HCT116 (cell line): ENCODE measurements at regions not wholly inside any gene's neighbourhood (a gene's known extent, or its start where the extent isn't known, plus 50 kb on each side); places are given as distances from the start of the nearest gene placed in this dataset.

Experiments used
- ATAC-seq: fragments of 200-7000 bp; cut with Tn5 transposase; 2 replicates; pipeline ENCODE4 v1.9.1; 2020; ENCODE audit warnings: mild to moderate bottlenecking, moderate library complexity
- BruUV-seq: library from RNA; stranded (reverse); fragments of 400-500 nt; replicated peaks from 2 replicates; lab custom pipeline; 2021; lab: Mats Ljungman, UMichigan
- CTCF ChIA-PET: fragments of 300-600 bp; sonication (Branson Sonifier 250); formaldehyde crosslinking; loops from one replicate; lab custom pipeline; 2021; ENCODE audit warnings: antibody characterized with exemption; lab: Charles Lee
- POLR2A ChIA-PET: fragments of 300-600, 350-600 bp; sonication (Branson Sonifier 250); formaldehyde crosslinking; loops from one replicate; lab custom pipeline; 2021; ENCODE audit warnings: antibody characterized with exemption; lab: Charles Lee
- RAD21 ChIA-PET, 2 experiments: fragments of 300-600 bp; sonication (Branson Sonifier 250); formaldehyde crosslinking; loops; one replicate each; lab custom pipeline; 2023; ENCODE audit warnings: low total read pairs in 2 of 2; ENCODE audit not compliant: uncharacterized antibody in 2 of 2, unreplicated experiment in 2 of 2, low non-redundant PET in 1 of 2; lab: Charles Lee
- DNase-seq: peaks from one replicate; pipeline ENCODE4 v3.0.0-alpha.2; 2010; ENCODE audit warnings: low read depth, low spot score
- H2AFZ ChIP-seq: fragments of 200-600 bp; shearing (Covaris generic), sonication (generic); 2 replicates; pipeline ENCODE4 v1.6.1; 2017; ENCODE audit warnings: low read depth, mixed run types, mixed read lengths, antibody characterized with exemption, low read length; ENCODE audit not compliant: poor library complexity, severe bottlenecking
- H3K27ac ChIP-seq: 2 replicates; pipeline ENCODE4 v1.5.1; 2012; ENCODE audit warnings: low read depth, low read length
- H3K27me3 ChIP-seq: fragments of 200-600 bp; sonication (generic); 2 replicates; pipeline ENCODE4 v1.6.1; 2016; ENCODE audit warnings: mixed run types, low read length, mixed read lengths; ENCODE audit not compliant: insufficient read depth
- H3K36me3 ChIP-seq, 2 experiments: fragments of 200-500 bp in 1 of 2; fragments of 200-600 bp in 1 of 2; sonication (Bioruptor generic) in 1 of 2; sonication (generic) in 1 of 2; 2 replicates each; pipeline versions ENCODE4 v1.5.1 to v1.6.1; 2014 to 2016; ENCODE audit warnings: low read length in 2 of 2, inconsistent platforms in 1 of 2, mixed read lengths in 1 of 2, mixed run types in 1 of 2; ENCODE audit not compliant: insufficient read depth in 2 of 2, control insufficient read depth in 1 of 2
- H3K4me1 ChIP-seq, 2 experiments: fragments of 200-600 bp in 1 of 2; sonication (generic) in 1 of 2; 2 replicates each; pipeline versions ENCODE4 v1.5.1 to v1.6.1; 2012 to 2017; ENCODE audit warnings: low read length in 2 of 2, inconsistent platforms in 1 of 2, mild to moderate bottlenecking in 1 of 2, mixed read lengths in 1 of 2, mixed run types in 1 of 2, moderate library complexity in 1 of 2; ENCODE audit not compliant: insufficient read depth in 2 of 2, control insufficient read depth in 1 of 2
- H3K4me2 ChIP-seq: fragments of 200-600 bp; sonication (generic); 2 replicates; pipeline ENCODE4 v1.6.1; 2017; ENCODE audit warnings: mixed run types, low read length, mixed read lengths
- H3K4me3 ChIP-seq, 2 experiments: fragments of 200-600 bp in 1 of 2; sonication (generic) in 1 of 2; replicated peaks in 1 of 2; 2 replicates each; pipeline ENCODE4 v1.5.1; 2011 to 2016; ENCODE audit warnings: low read length in 2 of 2, control low read depth in 1 of 2, low read depth in 1 of 2, mild to moderate bottlenecking in 1 of 2, mixed read lengths in 1 of 2, mixed run types in 1 of 2
- H3K79me2 ChIP-seq: fragments of 200-600 bp; sonication (generic); 2 replicates; pipeline ENCODE4 v1.6.1; 2017; ENCODE audit warnings: mild to moderate bottlenecking, mixed run types, low read length, moderate library complexity, mixed read lengths; ENCODE audit not compliant: insufficient read depth
- H3K9ac ChIP-seq: fragments of 200-600 bp; sonication (generic); 2 replicates; pipeline ENCODE4 v1.6.1; 2016; ENCODE audit warnings: low read length, mixed read lengths
- H3K9me2 ChIP-seq: fragments of 200-600 bp; sonication (generic), shearing (Covaris generic); 2 replicates; pipeline ENCODE4 v1.6.1; 2017; ENCODE audit warnings: mixed run types, mild to moderate bottlenecking, moderate library complexity; ENCODE audit not compliant: insufficient read depth
- H3K9me3 ChIP-seq, 2 experiments: fragments of 200-500 bp in 1 of 2; fragments of 200-600 bp in 1 of 2; sonication (Bioruptor generic) in 1 of 2; sonication (generic) in 1 of 2; 2 replicates each; pipeline ENCODE4 v1.6.1; 2014 to 2017; ENCODE audit warnings: low read length in 2 of 2, mixed read lengths in 2 of 2, inconsistent platforms in 1 of 2, low read depth in 1 of 2, mild to moderate bottlenecking in 1 of 2, mixed run types in 1 of 2, moderate library complexity in 1 of 2; ENCODE audit not compliant: control insufficient read depth in 1 of 2, insufficient read depth in 1 of 2
- H4K20me1 ChIP-seq: fragments of 200-600 bp; sonication (generic), shearing (Covaris generic); 2 replicates; pipeline ENCODE4 v1.6.1; 2017; ENCODE audit warnings: mixed run types, mild to moderate bottlenecking, moderate library complexity; ENCODE audit not compliant: insufficient read depth
- CBX3 ChIP-seq: IDR thresholded peaks from 2 replicates; pipeline ENCODE4 v1.6.1; 2012; ENCODE audit warnings: low read depth
- EGR1 ChIP-seq: IDR thresholded peaks from 2 replicates; pipeline ENCODE4 v1.6.1; 2012; ENCODE audit warnings: low read depth
- ELF1 ChIP-seq: IDR thresholded peaks from 2 replicates; pipeline ENCODE4 v1.6.1; 2012; ENCODE audit warnings: low read depth, borderline replicate concordance
- EZH2 ChIP-seq: fragments of 200-600 bp; sonication (generic); IDR thresholded peaks from 2 replicates; pipeline ENCODE4 v1.6.1; 2017; ENCODE audit warnings: antibody characterized with exemption, mixed run types
- EZH2phosphoT487 ChIP-seq: fragments of 200-600 bp; IDR thresholded peaks from 2 replicates; pipeline ENCODE4 v1.6.1; 2018; ENCODE audit warnings: antibody characterized with exemption, borderline replicate concordance
- JUND ChIP-seq: IDR thresholded peaks from 2 replicates; pipeline ENCODE4 v1.6.1; 2012
- POLR2A ChIP-seq: IDR thresholded peaks from 2 replicates; pipeline ENCODE4 v1.7.0; 2011; ENCODE audit warnings: borderline replicate concordance; ENCODE audit not compliant: insufficient read depth, insufficient read length; ENCODE audit errors: extremely low read depth
- POLR2AphosphoS5 ChIP-seq: IDR thresholded peaks from 2 replicates; pipeline ENCODE4 v1.6.1; 2011; ENCODE audit warnings: mild to moderate bottlenecking, low read depth, low read length, moderate library complexity
- RAD21 ChIP-seq: IDR thresholded peaks from 2 replicates; pipeline ENCODE4 v1.6.1; 2012; ENCODE audit warnings: low read depth, mild to moderate bottlenecking
- SIN3A ChIP-seq: IDR thresholded peaks from 2 replicates; pipeline ENCODE4 v1.6.1; 2012; ENCODE audit warnings: low read depth
- SP1 ChIP-seq: IDR thresholded peaks from 2 replicates; pipeline ENCODE4 v1.6.1; 2012; ENCODE audit warnings: low read depth
- SRF ChIP-seq: IDR thresholded peaks from 2 replicates; pipeline ENCODE4 v1.6.1; 2012; ENCODE audit warnings: low read depth
- TCF7L2 ChIP-seq: IDR thresholded peaks from 2 replicates; pipeline ENCODE4 v1.7.0; 2011; ENCODE audit warnings: borderline replicate concordance, inconsistent platforms; ENCODE audit not compliant: insufficient read depth, insufficient read length; ENCODE audit errors: extremely low read depth
- YY1 ChIP-seq: IDR thresholded peaks from 2 replicates; pipeline ENCODE4 v1.6.1; 2011; ENCODE audit warnings: low read length, low read depth, moderate library complexity, mild to moderate bottlenecking; ENCODE audit not compliant: insufficient replicate concordance; ENCODE audit errors: extremely low read depth
- ZFX ChIP-seq: fragments of 450-650 bp; IDR thresholded peaks from 2 replicates; pipeline ENCODE4 v1.6.1; 2017
- ZNF274 ChIP-seq: fragments of 200-500 bp; sonication (Bioruptor generic); IDR thresholded peaks from 2 replicates; pipeline ENCODE4 v1.6.1; 2014; ENCODE audit warnings: mild to moderate bottlenecking, low read depth, low read length, inconsistent platforms
- intact Hi-C: fragments of 100-400 bp; cut with micrococcal nuclease; formaldehyde crosslinking; loops from 2 replicates; pipeline ENCODE4 v1.10.0; 2022
- TF ChIP-seq, protein P1 (sequence below): IDR thresholded peaks from 2 replicates; pipeline ENCODE4 v1.6.1; 2011; ENCODE audit warnings: mild to moderate bottlenecking, low read length, moderate library complexity; ENCODE audit not compliant: insufficient replicate concordance; ENCODE audit errors: extremely low read depth
- TF ChIP-seq, protein P2 (sequence below): IDR thresholded peaks from 2 replicates; pipeline ENCODE4 v1.6.1; 2012
- TF ChIP-seq, protein P3 (sequence below), 3 experiments: fragments of 200-600 bp in 1 of 3; sonication (generic) in 1 of 3; IDR thresholded peaks in 2 of 3; conservative IDR thresholded peaks in 1 of 3; 2 replicates each; pipeline ENCODE4 v1.5.1; 2012 to 2017; ENCODE audit warnings: low read depth in 2 of 3, low read length in 2 of 3, antibody characterized with exemption in 1 of 3, borderline replicate concordance in 1 of 3, control low read depth in 1 of 3, mild to moderate bottlenecking in 1 of 3, mixed read lengths in 1 of 3, mixed run types in 1 of 3, moderate library complexity in 1 of 3; ENCODE audit not compliant: insufficient read depth in 1 of 3

DNA sequence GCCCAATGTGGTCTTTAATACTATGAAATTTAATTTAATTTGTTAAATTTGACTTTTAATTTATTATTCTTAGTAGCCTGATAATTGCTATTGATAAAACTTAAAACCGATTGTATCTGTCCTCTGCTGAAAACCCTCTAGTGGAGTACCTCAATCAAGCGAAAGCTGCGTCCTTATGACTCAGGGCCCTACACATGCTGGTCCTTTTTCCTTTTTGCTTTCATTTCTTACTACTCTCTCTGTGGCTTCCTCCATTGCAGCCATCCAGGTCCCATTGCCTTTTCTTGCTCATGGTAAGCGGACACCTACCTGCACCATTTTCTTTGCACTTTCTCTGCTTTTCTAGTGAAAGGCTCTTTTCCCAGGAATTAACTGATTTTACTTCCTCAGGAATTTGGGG lies 301.1 kb downstream of the INHBA start:
- H3K36me3 ChIP-seq: no peaks in the 10 kb centered on the region
- ChIA-PET RAD21 (no interaction called here), CTCF (no interaction called here), POLR2A (no interaction called here)
- intact Hi-C loops: no loop called here
- H3K9me2 ChIP-seq: no peaks in the 10 kb centered on the region
- no peak overlapping the region for H2AFZ ChIP-seq
- TF ChIP-seq EZH2phosphoT487: no peak
- no peak for TF ChIP-seq TCF7L2
- no peak for TF ChIP-seq RAD21
- TF ChIP-seq SIN3A: no peak
- no peak for TF ChIP-seq ELF1
- TF ChIP-seq SRF: no peak
- no peak for TF ChIP-seq CBX3
- TF ChIP-seq SP1: no peak
- no peak for TF ChIP-seq YY1
- TF ChIP-seq, protein P1, sequence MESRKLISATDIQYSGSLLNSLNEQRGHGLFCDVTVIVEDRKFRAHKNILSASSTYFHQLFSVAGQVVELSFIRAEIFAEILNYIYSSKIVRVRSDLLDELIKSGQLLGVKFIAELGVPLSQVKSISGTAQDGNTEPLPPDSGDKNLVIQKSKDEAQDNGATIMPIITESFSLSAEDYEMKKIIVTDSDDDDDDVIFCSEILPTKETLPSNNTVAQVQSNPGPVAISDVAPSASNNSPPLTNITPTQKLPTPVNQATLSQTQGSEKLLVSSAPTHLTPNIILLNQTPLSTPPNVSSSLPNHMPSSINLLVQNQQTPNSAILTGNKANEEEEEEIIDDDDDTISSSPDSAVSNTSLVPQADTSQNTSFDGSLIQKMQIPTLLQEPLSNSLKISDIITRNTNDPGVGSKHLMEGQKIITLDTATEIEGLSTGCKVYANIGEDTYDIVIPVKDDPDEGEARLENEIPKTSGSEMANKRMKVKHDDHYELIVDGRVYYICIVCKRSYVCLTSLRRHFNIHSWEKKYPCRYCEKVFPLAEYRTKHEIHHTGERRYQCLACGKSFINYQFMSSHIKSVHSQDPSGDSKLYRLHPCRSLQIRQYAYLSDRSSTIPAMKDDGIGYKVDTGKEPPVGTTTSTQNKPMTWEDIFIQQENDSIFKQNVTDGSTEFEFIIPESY: no peak
- TF ChIP-seq, protein P2, sequence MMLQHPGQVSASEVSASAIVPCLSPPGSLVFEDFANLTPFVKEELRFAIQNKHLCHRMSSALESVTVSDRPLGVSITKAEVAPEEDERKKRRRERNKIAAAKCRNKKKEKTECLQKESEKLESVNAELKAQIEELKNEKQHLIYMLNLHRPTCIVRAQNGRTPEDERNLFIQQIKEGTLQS: no peak
- TF ChIP-seq EZH2: no peak
- TF ChIP-seq ZFX: no peak
- no peak for TF ChIP-seq POLR2A
- no peak for TF ChIP-seq JUND
- TF ChIP-seq POLR2AphosphoS5: no peak
- no peak for TF ChIP-seq EGR1
- TF ChIP-seq ZNF274: no peak
- TF ChIP-seq, protein P3, sequence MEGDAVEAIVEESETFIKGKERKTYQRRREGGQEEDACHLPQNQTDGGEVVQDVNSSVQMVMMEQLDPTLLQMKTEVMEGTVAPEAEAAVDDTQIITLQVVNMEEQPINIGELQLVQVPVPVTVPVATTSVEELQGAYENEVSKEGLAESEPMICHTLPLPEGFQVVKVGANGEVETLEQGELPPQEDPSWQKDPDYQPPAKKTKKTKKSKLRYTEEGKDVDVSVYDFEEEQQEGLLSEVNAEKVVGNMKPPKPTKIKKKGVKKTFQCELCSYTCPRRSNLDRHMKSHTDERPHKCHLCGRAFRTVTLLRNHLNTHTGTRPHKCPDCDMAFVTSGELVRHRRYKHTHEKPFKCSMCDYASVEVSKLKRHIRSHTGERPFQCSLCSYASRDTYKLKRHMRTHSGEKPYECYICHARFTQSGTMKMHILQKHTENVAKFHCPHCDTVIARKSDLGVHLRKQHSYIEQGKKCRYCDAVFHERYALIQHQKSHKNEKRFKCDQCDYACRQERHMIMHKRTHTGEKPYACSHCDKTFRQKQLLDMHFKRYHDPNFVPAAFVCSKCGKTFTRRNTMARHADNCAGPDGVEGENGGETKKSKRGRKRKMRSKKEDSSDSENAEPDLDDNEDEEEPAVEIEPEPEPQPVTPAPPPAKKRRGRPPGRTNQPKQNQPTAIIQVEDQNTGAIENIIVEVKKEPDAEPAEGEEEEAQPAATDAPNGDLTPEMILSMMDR (IDR thresholded peaks at IDR 0.05 in 2 of 3, conservative IDR thresholded peaks at IDR 0.05 in 1 of 3; ENCODE audit: borderline replicate concordance in 1 of 3, insufficient read depth in 1 of 3, low read depth in 2 of 3, low read length in 2 of 3): no peak
- H3K4me1 ChIP-seq: 0 out of 4 replicates have a peak, but pooled peaks cover 0 to 4% of the 10 kb centered on the region in 2 experiments
- no TSS peak for BruUV-seq
- no peak overlapping the region for H3K4me2 ChIP-seq
- H4K20me1 ChIP-seq: no peaks in the 10 kb centered on the region
- no peak overlapping the region for H3K4me3 ChIP-seq
- DNase-seq (no peak), ATAC-seq (no peak)
- 0 out of 4 replicates have a peak, but pooled peaks cover 0 to 3% of the 10 kb centered on the region in 2 experiments for H3K9me3 ChIP-seq
- no peaks in the 10 kb centered on the region for H3K27me3 ChIP-seq
- no peak overlapping the region for H3K9ac ChIP-seq
- no peaks in the 10 kb centered on the region for H3K79me2 ChIP-seq
- H3K27ac ChIP-seq: no peak overlapping the region
